ENCODE measurements at regions not wholly inside any gene's neighbourhood (a gene's known extent, or its start where the extent isn't known, plus 50 kb on each side); places are given as distances from the start of the nearest gene placed in this dataset.

DNA sequence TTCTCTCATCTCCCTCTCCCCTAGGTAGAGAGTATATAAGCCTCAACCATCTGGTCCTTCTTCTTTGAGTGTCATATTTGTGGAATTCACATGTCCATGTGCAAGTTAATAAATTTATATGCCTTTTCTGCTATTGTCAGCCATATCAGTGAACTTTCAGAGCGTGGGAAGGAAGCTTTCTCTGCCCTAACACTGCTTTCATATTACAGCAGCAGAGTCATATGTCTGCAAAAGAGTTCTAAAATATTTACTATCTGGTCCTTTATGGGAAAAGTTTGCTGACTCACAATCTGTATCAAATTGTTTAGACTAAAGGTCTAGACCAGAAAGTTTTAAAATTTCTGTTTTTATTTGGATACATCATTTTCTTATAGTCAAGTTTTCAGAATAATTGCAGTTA lies 669.0 kb downstream of the LRRC70 start:
- no peak overlapping the region for H2BK120ac ChIP-seq (replicated peaks; ENCODE audit: low read depth, low read length)
- POLR2A ChIA-PET (ENCODE audit: partially characterized antibody) = no interaction called here
- H3K4ac ChIP-seq (replicated peaks; ENCODE audit: insufficient read length, low read depth, low read length) = no peak overlapping the region
- no peak overlapping the region for H3K4me2 ChIP-seq (ENCODE audit: insufficient read depth in 1 of 2, low read depth in 2 of 2, low read length in 2 of 2)
- H3K27ac ChIP-seq (ENCODE audit: low read depth, low read length) = no peak overlapping the region
- CTCF ChIA-PET (ENCODE audit: partially characterized antibody) = interaction anchor here (0.8 kb wide), 1 partner anchor 17 kb away, joined by 3 read pairs; no protein-coding TSS in a partner anchor
- H4K8ac ChIP-seq (ENCODE audit: extremely low read depth, insufficient read depth, low read length) = no peak overlapping the region
- no peak overlapping the region for H2BK5ac ChIP-seq (ENCODE audit: low read depth, low read length)
- H4K5ac ChIP-seq (ENCODE audit: insufficient read length, low read depth, low read length) = no peak overlapping the region
- H3K36me3 ChIP-seq (ENCODE audit: control insufficient read depth in 2 of 4, insufficient read depth in 4 of 4, low read length in 3 of 4) = no peaks in the 10 kb centered on the region
- no peak for DNase-seq (ENCODE audit: low read depth in 1 of 2, low spot score in 2 of 2)
- H3K4me1 ChIP-seq (replicated peaks in 1 of 4; ENCODE audit: control insufficient read depth in 3 of 4, insufficient read depth in 4 of 4, low read length in 3 of 4) = no peaks in the 10 kb centered on the region
- no peak overlapping the region for H2BK12ac ChIP-seq (ENCODE audit: low read depth, low read length)
- no peak overlapping the region for H2AFZ ChIP-seq (ENCODE audit: low read length)
- no peak overlapping the region for H4K91ac ChIP-seq (replicated peaks; ENCODE audit: insufficient read length, low read length)
- no peak overlapping the region for H3K9ac ChIP-seq (replicated peaks in 1 of 4; ENCODE audit: extremely low read depth in 1 of 4, low read depth in 3 of 4, low read length in 3 of 4)
- TF ChIP-seq JUND (IDR thresholded peaks at IDR 0.05; ENCODE audit: low read length) (no peak), SAP30 (IDR thresholded peaks at IDR 0.05; ENCODE audit: insufficient read depth, insufficient replicate concordance, low read length) (no peak), BCL11A (IDR thresholded peaks at IDR 0.05; ENCODE audit: low read depth in 2 of 2, low read length in 2 of 2) (no peak), NRF1 (IDR thresholded peaks at IDR 0.05; ENCODE audit: low read depth, low read length) (no peak), RBBP5 (IDR thresholded peaks at IDR 0.05; ENCODE audit: borderline replicate concordance, low read depth, low read length) (no peak), KDM5A (IDR thresholded peaks at IDR 0.05; ENCODE audit: low read length) (no peak), BRCA1 (IDR thresholded peaks at IDR 0.05; ENCODE audit: low read depth, low read length) (no peak), SP2 (IDR thresholded peaks at IDR 0.05; ENCODE audit: low read length) (no peak), RNF2 (IDR thresholded peaks at IDR 0.05; ENCODE audit: borderline replicate concordance, low read depth, low read length, missing control alignments, poor library complexity, severe bottlenecking) (no peak), KDM4A (IDR thresholded peaks at IDR 0.05; ENCODE audit: low read depth, low read length, severe bottlenecking) (no peak)
- TF ChIP-seq, protein P1, sequence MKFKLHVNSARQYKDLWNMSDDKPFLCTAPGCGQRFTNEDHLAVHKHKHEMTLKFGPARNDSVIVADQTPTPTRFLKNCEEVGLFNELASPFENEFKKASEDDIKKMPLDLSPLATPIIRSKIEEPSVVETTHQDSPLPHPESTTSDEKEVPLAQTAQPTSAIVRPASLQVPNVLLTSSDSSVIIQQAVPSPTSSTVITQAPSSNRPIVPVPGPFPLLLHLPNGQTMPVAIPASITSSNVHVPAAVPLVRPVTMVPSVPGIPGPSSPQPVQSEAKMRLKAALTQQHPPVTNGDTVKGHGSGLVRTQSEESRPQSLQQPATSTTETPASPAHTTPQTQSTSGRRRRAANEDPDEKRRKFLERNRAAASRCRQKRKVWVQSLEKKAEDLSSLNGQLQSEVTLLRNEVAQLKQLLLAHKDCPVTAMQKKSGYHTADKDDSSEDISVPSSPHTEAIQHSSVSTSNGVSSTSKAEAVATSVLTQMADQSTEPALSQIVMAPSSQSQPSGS (IDR thresholded peaks at IDR 0.05; ENCODE audit: low read length) = no peak
- TF ChIP-seq, protein P2, sequence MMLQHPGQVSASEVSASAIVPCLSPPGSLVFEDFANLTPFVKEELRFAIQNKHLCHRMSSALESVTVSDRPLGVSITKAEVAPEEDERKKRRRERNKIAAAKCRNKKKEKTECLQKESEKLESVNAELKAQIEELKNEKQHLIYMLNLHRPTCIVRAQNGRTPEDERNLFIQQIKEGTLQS (IDR thresholded peaks at IDR 0.05; ENCODE audit: insufficient read depth, low read depth, low read length) = no peak
- no peaks in the 10 kb centered on the region for H3K9me3 ChIP-seq (ENCODE audit: insufficient read depth in 2 of 2, low read depth in 1 of 2, low read length in 1 of 2)
- FAIRE-seq = no peak
- no peaks in the 10 kb centered on the region for H3K23me2 ChIP-seq (ENCODE audit: low read depth, low read length)
- no peak overlapping the region for H2BK20ac ChIP-seq (ENCODE audit: low read length)
- WGBS, 2 experiments (ENCODE audit: extremely low coverage in 1 of 2, insufficient coverage in 1 of 2, insufficient read length in 1 of 2, insufficient replicate concordance in 2 of 2, low coverage in 1 of 2, low lambda C conversion rate in 2 of 2, missing lambda C conversion rate in 1 of 2) = 76% methylated on average over 1 of the region's 1 CpG; no CpG with 5 or more reads in 1 of the 2 experiments
- no peak overlapping the region for H3K18ac ChIP-seq (ENCODE audit: extremely low read depth, low read length)
- H2BK15ac ChIP-seq (ENCODE audit: low read length) = no peak overlapping the region
- no peak overlapping the region for H2AK5ac ChIP-seq (ENCODE audit: low read depth, low read length)
- H3K4me3 ChIP-seq (ENCODE audit: extremely low read depth in 1 of 4, insufficient read depth in 2 of 4, low read depth in 3 of 4, low read length in 4 of 4) = no peak overlapping the region
- no peaks in the 10 kb centered on the region for H3K79me1 ChIP-seq (ENCODE audit: low read depth, low read length)
- H3K23ac ChIP-seq (ENCODE audit: insufficient read length) = no peak overlapping the region
- H3K14ac ChIP-seq (ENCODE audit: insufficient read length) = no peak overlapping the region
- no peak overlapping the region for H3K56ac ChIP-seq (replicated peaks; ENCODE audit: insufficient read length, low read depth, low read length)
- H4K20me1 ChIP-seq (replicated peaks in 1 of 2; ENCODE audit: control insufficient read depth in 1 of 2, insufficient read depth in 2 of 2, low read length in 2 of 2) = no peaks in the 10 kb centered on the region
- no peaks in the 10 kb centered on the region for H3K79me2 ChIP-seq (ENCODE audit: control insufficient read depth in 1 of 2, insufficient read depth in 2 of 2, low read length in 2 of 2)
- H3K27me3 ChIP-seq (replicated peaks in 1 of 4; ENCODE audit: control insufficient read depth in 3 of 4, extremely low read depth in 1 of 4, insufficient read depth in 3 of 4, low read length in 3 of 4) = no peaks in the 10 kb centered on the region

All from H1 (cell line).